ENCODE measurements at regions not wholly inside any gene's neighbourhood (a gene's known extent, or its start where the extent isn't known, plus 50 kb on each side); places are given as distances from the start of the nearest gene placed in this dataset.

DNA sequence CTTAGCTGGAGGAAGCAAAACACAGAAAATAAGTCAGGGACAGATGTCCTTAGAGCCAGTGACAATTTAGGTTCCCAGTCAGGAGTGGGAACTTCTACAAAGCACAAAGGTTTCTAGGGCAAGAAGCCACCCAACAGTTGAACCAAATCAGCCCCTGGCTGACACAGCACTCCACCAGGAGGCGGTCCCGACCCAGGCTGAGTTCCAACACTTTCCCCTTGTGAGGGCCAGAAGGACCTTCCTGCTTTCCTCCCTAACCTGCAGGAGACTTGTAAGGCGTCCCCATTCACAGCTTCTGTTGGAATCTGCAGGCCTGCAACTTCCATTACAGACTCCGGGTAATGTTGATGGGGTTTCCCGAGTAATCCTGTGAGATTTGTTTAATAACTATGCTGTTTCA is 416.4 kb upstream of the IRX1 start:
- no peaks in the 10 kb centered on the region for H3K4me1 Mint-ChIP-seq (ENCODE audit: unreplicated experiment)
- H3K4me3 Mint-ChIP-seq (ENCODE audit: unreplicated experiment), result no peak overlapping the region
- TF ChIP-seq, protein P1, sequence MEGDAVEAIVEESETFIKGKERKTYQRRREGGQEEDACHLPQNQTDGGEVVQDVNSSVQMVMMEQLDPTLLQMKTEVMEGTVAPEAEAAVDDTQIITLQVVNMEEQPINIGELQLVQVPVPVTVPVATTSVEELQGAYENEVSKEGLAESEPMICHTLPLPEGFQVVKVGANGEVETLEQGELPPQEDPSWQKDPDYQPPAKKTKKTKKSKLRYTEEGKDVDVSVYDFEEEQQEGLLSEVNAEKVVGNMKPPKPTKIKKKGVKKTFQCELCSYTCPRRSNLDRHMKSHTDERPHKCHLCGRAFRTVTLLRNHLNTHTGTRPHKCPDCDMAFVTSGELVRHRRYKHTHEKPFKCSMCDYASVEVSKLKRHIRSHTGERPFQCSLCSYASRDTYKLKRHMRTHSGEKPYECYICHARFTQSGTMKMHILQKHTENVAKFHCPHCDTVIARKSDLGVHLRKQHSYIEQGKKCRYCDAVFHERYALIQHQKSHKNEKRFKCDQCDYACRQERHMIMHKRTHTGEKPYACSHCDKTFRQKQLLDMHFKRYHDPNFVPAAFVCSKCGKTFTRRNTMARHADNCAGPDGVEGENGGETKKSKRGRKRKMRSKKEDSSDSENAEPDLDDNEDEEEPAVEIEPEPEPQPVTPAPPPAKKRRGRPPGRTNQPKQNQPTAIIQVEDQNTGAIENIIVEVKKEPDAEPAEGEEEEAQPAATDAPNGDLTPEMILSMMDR (IDR thresholded peaks at IDR 0.05), result no peak
- no peak for DNase-seq (ENCODE audit: extremely low spot score, unreplicated experiment)
- no peaks in the 10 kb centered on the region for H3K36me3 Mint-ChIP-seq (ENCODE audit: unreplicated experiment)
- no peaks in the 10 kb centered on the region for H3K27me3 Mint-ChIP-seq (ENCODE audit: unreplicated experiment)
- H3K27ac Mint-ChIP-seq (ENCODE audit: unreplicated experiment), result no peak overlapping the region
- peaks cover 15% of the 10 kb centered on the region for H3K9me3 Mint-ChIP-seq (ENCODE audit: unreplicated experiment)

DNA sequence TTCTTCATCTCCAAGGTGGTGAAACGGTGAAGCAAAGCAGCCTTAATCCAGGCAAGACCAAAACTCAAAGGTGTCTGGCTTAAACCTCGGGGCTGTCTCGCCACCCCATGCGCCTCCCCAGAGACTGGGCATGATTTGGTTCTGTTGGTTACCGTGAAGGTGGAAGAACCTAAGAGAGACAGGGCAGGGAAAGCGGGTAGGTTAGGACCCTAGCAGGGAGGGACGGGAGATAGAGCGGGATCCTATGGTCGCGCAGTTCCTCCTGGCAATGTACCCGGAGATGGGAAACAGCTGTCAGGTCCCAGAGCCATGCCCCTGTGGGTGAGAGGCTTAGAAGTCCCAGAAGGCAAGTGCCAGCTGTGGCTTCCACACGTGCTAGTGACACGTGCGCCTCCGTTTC is 418.3 kb upstream of the IRX1 start:
- no peaks in the 10 kb centered on the region for H3K36me3 Mint-ChIP-seq (ENCODE audit: unreplicated experiment)

DNA sequence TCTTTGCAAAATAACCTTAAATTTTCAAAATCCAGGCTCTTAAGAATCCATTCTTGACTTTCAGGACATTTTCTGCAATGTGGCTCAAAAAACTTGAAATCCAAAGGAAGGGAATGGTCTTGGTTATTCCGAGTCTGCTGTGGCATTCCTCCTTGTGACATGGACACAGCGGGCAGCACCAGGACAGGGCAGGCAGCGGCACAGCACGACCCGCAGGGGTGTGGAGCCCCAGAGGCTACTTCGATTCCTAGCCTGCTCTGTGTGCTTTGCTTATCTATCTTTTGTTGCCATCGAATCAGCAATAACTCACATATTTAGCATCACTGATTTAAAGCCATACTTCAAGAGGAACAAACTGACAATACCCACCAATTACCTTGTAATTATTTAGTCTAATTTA is 420.2 kb upstream of the IRX1 start:
- DNase-seq (ENCODE audit: extremely low spot score, unreplicated experiment), result no peak
- peaks cover 21% of the 10 kb centered on the region for H3K9me3 Mint-ChIP-seq (ENCODE audit: unreplicated experiment)
- no peak overlapping the region for H3K4me3 Mint-ChIP-seq (ENCODE audit: unreplicated experiment)
- TF ChIP-seq, protein P1 (IDR thresholded peaks at IDR 0.05), result no peak
- no peaks in the 10 kb centered on the region for H3K4me1 Mint-ChIP-seq (ENCODE audit: unreplicated experiment)
- H3K36me3 Mint-ChIP-seq (ENCODE audit: unreplicated experiment), result no peaks in the 10 kb centered on the region
- no peaks in the 10 kb centered on the region for H3K27me3 Mint-ChIP-seq (ENCODE audit: unreplicated experiment)
- H3K27ac Mint-ChIP-seq (ENCODE audit: unreplicated experiment), result no peak overlapping the region

More for the DNA sequence above, 418.3 kb upstream of the IRX1 start:
- no peak for DNase-seq (ENCODE audit: extremely low spot score, unreplicated experiment)
- Mint-ChIP-seq H3K27ac (ENCODE audit: unreplicated experiment) (no peak overlapping the region), H3K4me1 (ENCODE audit: unreplicated experiment) (no peaks in the 10 kb centered on the region), H3K4me3 (ENCODE audit: unreplicated experiment) (no peak overlapping the region), H3K27me3 (ENCODE audit: unreplicated experiment) (no peaks in the 10 kb centered on the region), H3K9me3 (ENCODE audit: unreplicated experiment) (peaks cover 18% of the 10 kb centered on the region)
- TF ChIP-seq, protein P1 (IDR thresholded peaks at IDR 0.05), result no peak

DNA sequence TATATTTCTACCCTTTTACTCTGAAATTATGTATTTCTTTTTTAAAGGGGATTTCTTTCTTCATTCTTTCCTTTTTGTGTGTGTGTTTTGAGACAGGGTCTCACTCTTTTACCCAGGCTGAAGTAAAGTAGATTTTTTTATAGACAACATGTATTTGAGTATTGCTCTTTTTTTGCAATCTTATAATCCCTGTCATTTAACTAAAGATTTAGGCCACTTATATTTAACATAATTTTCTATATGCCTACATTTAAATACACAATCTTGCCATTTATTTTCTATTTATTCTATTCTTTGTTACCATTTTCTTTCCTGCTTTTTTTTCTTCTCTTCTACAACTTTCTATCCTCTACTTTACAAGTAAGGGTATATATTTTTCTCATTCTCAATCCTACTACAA is 416.0 kb upstream of the IRX2 start:
- TF ChIP-seq, protein P1 (IDR thresholded peaks at IDR 0.05), result no peak
- no peak overlapping the region for H3K27ac Mint-ChIP-seq (ENCODE audit: unreplicated experiment)
- no peaks in the 10 kb centered on the region for H3K4me1 Mint-ChIP-seq (ENCODE audit: unreplicated experiment)
- peaks cover 43% of the 10 kb centered on the region for H3K9me3 Mint-ChIP-seq (ENCODE audit: unreplicated experiment)
- no peak overlapping the region for H3K4me3 Mint-ChIP-seq (ENCODE audit: unreplicated experiment)
- DNase-seq (ENCODE audit: extremely low spot score, unreplicated experiment), result no peak
- H3K27me3 Mint-ChIP-seq (ENCODE audit: unreplicated experiment), result no peaks in the 10 kb centered on the region
- H3K36me3 Mint-ChIP-seq (ENCODE audit: unreplicated experiment), result no peaks in the 10 kb centered on the region

DNA sequence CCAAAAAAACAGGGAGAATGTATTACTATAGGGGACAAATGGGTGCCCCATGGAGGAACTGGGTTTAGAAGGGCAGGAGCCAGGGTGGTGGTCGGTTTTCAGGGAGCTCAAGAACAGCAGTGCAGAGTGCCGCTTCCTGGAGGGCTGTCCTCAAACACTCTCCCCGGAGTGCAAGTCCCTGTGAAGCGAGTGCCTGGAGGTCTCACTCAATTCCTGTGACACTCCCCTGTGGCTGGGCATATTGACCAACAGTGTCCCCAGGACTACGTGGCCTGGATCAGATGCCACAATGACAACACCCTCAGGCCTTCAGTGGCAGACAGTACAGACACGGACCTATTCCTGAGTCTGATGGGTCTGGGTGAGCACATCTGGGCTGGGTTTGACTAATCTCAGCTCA is 412.1 kb upstream of the IRX2 start:
- TF ChIP-seq, protein P1 (IDR thresholded peaks at IDR 0.05), result no peak
- no peak for DNase-seq (ENCODE audit: extremely low spot score, unreplicated experiment)
- Mint-ChIP-seq H3K27ac (ENCODE audit: unreplicated experiment) (no peak overlapping the region), H3K27me3 (ENCODE audit: unreplicated experiment) (no peaks in the 10 kb centered on the region), H3K4me3 (ENCODE audit: unreplicated experiment) (no peak overlapping the region), H3K4me1 (ENCODE audit: unreplicated experiment) (no peaks in the 10 kb centered on the region), H3K9me3 (ENCODE audit: unreplicated experiment) (peaks cover 49% of the 10 kb centered on the region), H3K36me3 (ENCODE audit: unreplicated experiment) (no peaks in the 10 kb centered on the region)
